ENCODE measurements at regions not wholly inside any gene's neighbourhood (a gene's known extent, or its start where the extent isn't known, plus 50 kb on each side); places are given as distances from the start of the nearest gene placed in this dataset.

DNA sequence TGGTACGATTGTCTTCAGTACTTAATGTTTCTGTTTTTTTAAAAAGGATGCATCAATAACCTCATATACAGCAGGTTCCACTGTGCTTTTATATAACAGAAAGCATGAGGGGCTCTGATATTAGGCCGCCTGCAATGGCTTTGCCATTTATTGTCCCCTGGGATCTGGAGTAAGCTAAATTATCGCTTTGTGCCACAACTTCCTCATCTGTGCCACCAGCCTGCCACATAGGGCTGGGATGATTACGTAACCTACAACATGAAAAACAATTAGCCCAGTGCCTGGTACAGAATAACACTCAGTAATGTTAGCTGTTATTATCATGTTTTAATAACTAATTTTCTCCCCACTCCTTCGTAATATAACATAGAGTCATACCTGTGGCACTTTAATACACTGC, 65.5 kb upstream of the TRIM2 start:
- ATAC-seq (ENCODE audit: low read depth), result peak; percentile 71
- no peak overlapping the region for H3K27ac Mint-ChIP-seq
- no peak overlapping the region for H3K4me3 Mint-ChIP-seq
- no peaks in the 10 kb centered on the region for H3K36me3 Mint-ChIP-seq (ENCODE audit: low read depth)
- no peaks in the 10 kb centered on the region for H3K9me3 Mint-ChIP-seq
- H3K27me3 Mint-ChIP-seq, result peaks cover 21% of the 10 kb centered on the region
- POLR2A ChIA-PET, result no interaction called here
- CTCF ChIA-PET, result interaction anchor here (0.6 to 3.1 kb wide), 2 partner anchors 56 to 180 kb away, joined by 3 to 10 read pairs; no protein-coding TSS in a partner anchor
- DNase-seq, result no peak
- peaks cover 28% of the 10 kb centered on the region for H3K4me1 Mint-ChIP-seq
- intact Hi-C loops (cut with micrococcal nuclease), result loop anchor here (2.0 to 10.0 kb wide), 2 partner anchors 14 to 454 kb away; no protein-coding TSS in a partner anchor
- TF ChIP-seq, protein P1, sequence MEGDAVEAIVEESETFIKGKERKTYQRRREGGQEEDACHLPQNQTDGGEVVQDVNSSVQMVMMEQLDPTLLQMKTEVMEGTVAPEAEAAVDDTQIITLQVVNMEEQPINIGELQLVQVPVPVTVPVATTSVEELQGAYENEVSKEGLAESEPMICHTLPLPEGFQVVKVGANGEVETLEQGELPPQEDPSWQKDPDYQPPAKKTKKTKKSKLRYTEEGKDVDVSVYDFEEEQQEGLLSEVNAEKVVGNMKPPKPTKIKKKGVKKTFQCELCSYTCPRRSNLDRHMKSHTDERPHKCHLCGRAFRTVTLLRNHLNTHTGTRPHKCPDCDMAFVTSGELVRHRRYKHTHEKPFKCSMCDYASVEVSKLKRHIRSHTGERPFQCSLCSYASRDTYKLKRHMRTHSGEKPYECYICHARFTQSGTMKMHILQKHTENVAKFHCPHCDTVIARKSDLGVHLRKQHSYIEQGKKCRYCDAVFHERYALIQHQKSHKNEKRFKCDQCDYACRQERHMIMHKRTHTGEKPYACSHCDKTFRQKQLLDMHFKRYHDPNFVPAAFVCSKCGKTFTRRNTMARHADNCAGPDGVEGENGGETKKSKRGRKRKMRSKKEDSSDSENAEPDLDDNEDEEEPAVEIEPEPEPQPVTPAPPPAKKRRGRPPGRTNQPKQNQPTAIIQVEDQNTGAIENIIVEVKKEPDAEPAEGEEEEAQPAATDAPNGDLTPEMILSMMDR (IDR thresholded peaks at IDR 0.05), result no peak

DNA sequence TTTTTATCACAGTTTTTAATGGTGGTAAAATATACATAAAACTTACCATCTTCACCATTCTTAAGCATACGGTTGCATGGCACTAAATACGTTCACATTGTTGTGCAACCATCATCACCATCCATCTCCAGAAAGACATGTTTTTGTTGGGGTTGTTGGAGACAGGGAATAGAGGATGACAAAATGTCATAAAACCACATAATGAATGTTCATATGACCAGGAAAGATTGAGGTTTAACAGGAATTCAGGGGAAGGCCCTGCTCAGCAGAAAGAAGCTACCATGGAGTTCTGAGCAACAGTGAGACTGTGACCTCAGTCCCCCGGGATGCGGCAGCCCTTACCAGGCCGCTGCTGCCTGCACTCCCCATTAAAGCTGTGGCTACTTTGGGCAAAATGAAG, 63.9 kb upstream of the TRIM2 start:
- no peak for ATAC-seq (ENCODE audit: low read depth)
- Mint-ChIP-seq H3K36me3 (ENCODE audit: low read depth) (no peaks in the 10 kb centered on the region), H3K4me3 (no peak overlapping the region), H3K27me3 (peaks cover 21% of the 10 kb centered on the region), H3K4me1 (peaks cover 15% of the 10 kb centered on the region), H3K27ac (no peak overlapping the region), H3K9me3 (no peaks in the 10 kb centered on the region)
- POLR2A ChIA-PET, result no interaction called here
- intact Hi-C loops (cut with micrococcal nuclease), result loop anchor here (5.0 kb wide), 1 partner anchor 612 kb away; no protein-coding TSS in a partner anchor
- no peak for DNase-seq
- CTCF ChIA-PET, result no interaction called here
- TF ChIP-seq, protein P1 (IDR thresholded peaks at IDR 0.05), result no peak

DNA sequence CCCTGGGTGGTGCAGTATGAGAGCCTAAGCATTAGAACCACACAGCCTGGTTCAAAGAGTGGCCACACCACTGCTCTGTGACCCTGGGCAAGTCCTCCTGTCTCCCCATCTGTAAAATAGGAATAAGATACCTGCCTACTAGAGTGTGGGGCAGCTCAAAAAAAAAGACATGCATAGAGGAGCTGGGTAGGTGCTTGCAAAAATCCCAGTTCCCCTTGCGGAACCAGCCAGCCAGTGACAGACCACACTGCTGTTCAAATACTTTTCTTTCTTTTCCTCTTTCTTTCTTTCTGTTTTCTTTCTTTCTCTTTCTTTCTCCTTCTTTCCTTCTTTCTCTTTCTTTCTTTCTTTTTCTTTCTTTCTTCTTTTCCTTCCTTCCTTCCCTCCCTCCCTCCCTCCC, 63.0 kb upstream of the TRIM2 start:
- Mint-ChIP-seq H3K9me3 (no peaks in the 10 kb centered on the region), H3K27me3 (peaks cover 19% of the 10 kb centered on the region), H3K4me3 (no peak overlapping the region), H3K4me1 (peaks cover 15% of the 10 kb centered on the region), H3K27ac (no peak overlapping the region), H3K36me3 (ENCODE audit: low read depth) (no peaks in the 10 kb centered on the region)
- no peak for DNase-seq
- CTCF ChIA-PET, result interaction anchor here (0.8 kb wide), 1 partner anchor 503 kb away, joined by 3 read pairs; no protein-coding TSS in a partner anchor
- TF ChIP-seq, protein P1 (IDR thresholded peaks at IDR 0.05), result no peak
- POLR2A ChIA-PET, result interaction anchor here (1.0 kb wide), 1 partner anchor 10 kb away, joined by 16 read pairs; no protein-coding TSS in a partner anchor
- intact Hi-C loops (cut with micrococcal nuclease), result loop anchor here (5.0 kb wide), 1 partner anchor 611 kb away; no protein-coding TSS in a partner anchor
- ATAC-seq (ENCODE audit: low read depth), result peak; percentile 50

DNA sequence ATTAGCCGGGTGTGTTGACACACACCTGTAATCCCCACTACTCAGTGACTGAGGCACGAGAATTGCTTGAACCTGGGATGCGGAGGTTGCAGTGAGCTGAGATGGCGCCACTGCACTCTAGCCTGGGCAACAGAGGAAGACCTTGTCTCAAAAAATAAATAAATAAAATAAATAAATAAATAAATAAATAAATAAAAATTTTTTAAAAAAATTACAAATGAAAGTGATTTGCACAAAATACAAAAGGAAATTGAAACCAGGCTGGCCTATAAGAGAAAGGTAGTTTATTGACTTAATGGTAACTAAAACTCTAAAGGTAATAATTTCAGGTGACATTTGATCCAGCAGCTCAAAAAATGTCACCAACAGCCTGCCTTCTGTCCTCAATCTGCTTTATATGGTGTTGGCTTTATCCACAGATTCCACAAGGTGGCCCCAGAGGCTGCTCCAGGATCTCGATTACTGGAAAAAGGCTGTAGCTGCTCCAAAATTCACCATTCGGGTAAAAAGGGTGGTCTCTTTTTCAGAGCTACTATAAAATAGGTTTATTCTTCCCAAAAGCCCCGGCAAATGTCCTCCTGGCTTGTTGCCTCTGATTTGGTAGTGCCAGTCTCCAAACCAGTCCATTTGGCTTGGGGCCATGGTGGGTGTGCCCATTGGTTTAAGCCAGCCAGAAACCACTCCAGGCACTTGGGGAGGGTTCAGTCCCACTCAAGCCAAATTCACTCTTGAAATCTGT, 61.4 kb upstream of the TRIM2 start:
- Mint-ChIP-seq H3K27me3 (peaks cover 12% of the 10 kb centered on the region), H3K4me3 (no peak overlapping the region), H3K27ac (no peak overlapping the region), H3K9me3 (no peaks in the 10 kb centered on the region), H3K4me1 (peaks cover 15% of the 10 kb centered on the region), H3K36me3 (ENCODE audit: low read depth) (no peaks in the 10 kb centered on the region)
- DNase-seq, result no peak
- TF ChIP-seq, protein P1 (IDR thresholded peaks at IDR 0.05), result no peak
- ChIA-PET CTCF (interaction anchor here (0.7 to 1.4 kb wide), 13 partner anchors 8 to 607 kb away, joined by 3 to 14 read pairs (median 4); no protein-coding TSS in a partner anchor), POLR2A (no interaction called here)
- intact Hi-C loops (cut with micrococcal nuclease), result loop anchor here (1.0 to 5.0 kb wide), 4 partner anchors 175 to 609 kb away; no protein-coding TSS in a partner anchor
- ATAC-seq (ENCODE audit: low read depth), result peak; percentile 51
